ENCODE measurements at regions not wholly inside any gene's neighbourhood (a gene's known extent, or its start where the extent isn't known, plus 50 kb on each side); places are given as distances from the start of the nearest gene placed in this dataset.

DNA sequence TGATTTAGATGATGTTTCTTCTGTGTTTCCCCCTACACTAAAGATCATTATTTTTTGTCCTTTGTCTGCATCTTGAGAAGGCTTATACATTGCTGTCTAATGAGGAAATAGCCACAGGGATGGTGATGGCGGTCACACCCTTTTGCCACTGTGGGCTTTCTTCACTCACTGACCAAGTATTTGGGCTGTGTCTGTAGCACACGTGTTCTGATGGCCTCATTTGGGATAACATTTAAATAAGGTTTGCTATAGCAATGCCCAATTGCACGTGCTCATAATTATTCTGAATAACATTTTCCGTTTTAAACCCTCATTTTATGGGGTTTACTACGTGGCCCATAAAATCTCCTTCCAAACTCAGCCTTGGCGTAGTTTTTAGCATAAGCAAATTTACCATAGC, 230.3 kb upstream of the PRICKLE1 start:
- Histone ChIP-seq H3K36me3 (ENCODE audit: control insufficient read depth, insufficient read depth, low read length) (no peaks in the 10 kb centered on the region), H3K9ac (ENCODE audit: low read length) (no peak overlapping the region), H3K4me1 (ENCODE audit: control insufficient read depth, insufficient read depth, low read length) (no peaks in the 10 kb centered on the region), H3K27ac (ENCODE audit: low read depth, low read length) (no peak overlapping the region), H3K27me3 (ENCODE audit: control insufficient read depth, insufficient read depth, low read length) (no peaks in the 10 kb centered on the region), H3K4me3 (ENCODE audit: low read length) (no peak overlapping the region)

DNA sequence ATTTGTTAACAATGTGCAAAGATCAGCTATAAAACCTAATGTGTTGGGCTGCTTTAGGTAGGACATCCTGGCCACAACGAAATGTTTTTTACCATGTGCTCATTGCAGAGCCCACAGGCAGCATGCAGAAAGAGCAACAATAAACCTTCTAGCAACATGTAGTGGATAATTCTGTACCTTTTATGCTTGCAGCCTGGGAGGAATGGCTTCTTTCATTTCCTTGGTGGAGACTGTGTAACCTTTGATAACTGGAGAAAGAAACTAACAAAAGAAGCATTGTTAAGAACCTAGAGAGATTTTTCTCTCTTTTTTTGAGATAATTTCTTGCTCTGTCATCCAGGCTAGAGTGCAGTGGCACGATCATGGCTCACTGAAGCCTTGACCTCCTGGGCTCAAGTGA, 225.5 kb upstream of the PRICKLE1 start:
- no peak overlapping the region for H3K9ac ChIP-seq (ENCODE audit: low read length)
- no peak overlapping the region for H3K27ac ChIP-seq (ENCODE audit: low read depth, low read length)
- H3K4me1 ChIP-seq (ENCODE audit: control insufficient read depth, insufficient read depth, low read length) = no peaks in the 10 kb centered on the region
- H3K27me3 ChIP-seq (ENCODE audit: control insufficient read depth, insufficient read depth, low read length) = no peaks in the 10 kb centered on the region
- H3K36me3 ChIP-seq (ENCODE audit: control insufficient read depth, insufficient read depth, low read length) = no peaks in the 10 kb centered on the region
- no peak overlapping the region for H3K4me3 ChIP-seq (ENCODE audit: low read length)

DNA sequence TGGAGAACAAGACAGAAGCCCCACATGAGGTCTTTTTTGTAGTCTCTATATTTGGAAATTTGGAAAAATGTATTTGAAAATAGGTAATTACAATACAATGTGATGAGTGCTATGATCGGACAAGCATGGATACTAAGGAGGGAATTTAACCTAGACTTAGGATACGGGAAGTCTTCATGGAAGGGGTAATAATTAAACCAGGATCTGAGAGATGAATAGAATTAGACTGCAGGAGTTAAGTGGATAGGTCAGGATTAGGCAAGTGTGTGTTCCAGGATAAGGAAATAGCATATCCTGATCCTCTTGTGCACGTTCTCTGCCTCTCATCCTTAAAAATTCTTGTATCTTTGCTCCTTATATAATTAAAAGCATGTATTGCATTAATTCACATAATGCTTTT, 223.3 kb upstream of the PRICKLE1 start:
- Histone ChIP-seq H3K27ac (ENCODE audit: low read depth, low read length) (no peak overlapping the region), H3K36me3 (ENCODE audit: control insufficient read depth, insufficient read depth, low read length) (no peaks in the 10 kb centered on the region), H3K4me1 (ENCODE audit: control insufficient read depth, insufficient read depth, low read length) (no peaks in the 10 kb centered on the region), H3K4me3 (ENCODE audit: low read length) (no peak overlapping the region), H3K27me3 (ENCODE audit: control insufficient read depth, insufficient read depth, low read length) (no peaks in the 10 kb centered on the region), H3K9ac (ENCODE audit: low read length) (no peak overlapping the region)

DNA sequence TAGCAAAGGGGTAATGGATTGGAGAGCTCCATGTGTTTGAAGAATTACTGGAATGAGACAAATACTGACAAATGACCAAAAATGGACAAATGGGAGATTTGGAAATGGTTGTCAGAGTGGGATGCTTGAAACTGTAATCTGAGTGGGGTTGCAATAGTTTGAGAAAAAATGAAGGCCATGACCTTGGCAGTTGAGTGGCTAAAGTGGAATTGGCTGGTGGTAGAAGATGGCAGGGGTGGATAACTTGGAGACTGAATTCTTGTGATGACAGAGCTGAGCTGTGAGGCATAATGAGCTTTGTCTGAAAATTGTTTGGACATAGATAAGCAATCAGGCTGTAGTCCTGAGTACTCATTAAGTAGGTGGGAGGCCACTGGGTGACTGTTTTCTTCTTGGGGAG, 222.5 kb upstream of the PRICKLE1 start:
- H3K36me3 ChIP-seq (ENCODE audit: control insufficient read depth, insufficient read depth, low read length) = no peaks in the 10 kb centered on the region
- H3K27me3 ChIP-seq (ENCODE audit: control insufficient read depth, insufficient read depth, low read length) = no peaks in the 10 kb centered on the region
- H3K9ac ChIP-seq (ENCODE audit: low read length) = no peak overlapping the region
- no peaks in the 10 kb centered on the region for H3K4me1 ChIP-seq (ENCODE audit: control insufficient read depth, insufficient read depth, low read length)
- H3K4me3 ChIP-seq (ENCODE audit: low read length) = no peak overlapping the region
- H3K27ac ChIP-seq (ENCODE audit: low read depth, low read length) = no peak overlapping the region

DNA sequence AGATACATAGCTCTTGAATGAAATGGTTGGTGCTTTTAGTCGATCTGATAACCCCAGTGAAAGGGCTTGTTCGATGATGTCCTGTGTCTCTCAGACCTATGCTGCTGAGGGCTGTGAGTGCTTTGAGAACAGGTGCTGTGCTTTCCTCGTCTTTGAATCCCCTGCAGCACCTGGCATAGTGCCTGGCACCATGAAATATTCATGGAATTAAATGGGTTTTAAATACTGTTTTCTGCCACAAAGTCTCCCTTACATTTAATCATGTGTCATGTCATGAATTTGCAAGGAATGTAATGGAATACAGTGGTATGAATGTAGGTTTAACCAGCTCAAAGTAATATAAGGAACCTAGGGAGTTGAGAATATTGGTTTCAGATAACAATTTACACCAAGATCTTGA, 220.5 kb upstream of the PRICKLE1 start:
- Histone ChIP-seq H3K36me3 (ENCODE audit: control insufficient read depth, insufficient read depth, low read length) (no peaks in the 10 kb centered on the region), H3K27me3 (ENCODE audit: control insufficient read depth, insufficient read depth, low read length) (no peaks in the 10 kb centered on the region), H3K4me1 (ENCODE audit: control insufficient read depth, insufficient read depth, low read length) (no peaks in the 10 kb centered on the region), H3K27ac (ENCODE audit: low read depth, low read length) (no peak overlapping the region), H3K9ac (ENCODE audit: low read length) (no peak overlapping the region), H3K4me3 (ENCODE audit: low read length) (no peak overlapping the region)

DNA sequence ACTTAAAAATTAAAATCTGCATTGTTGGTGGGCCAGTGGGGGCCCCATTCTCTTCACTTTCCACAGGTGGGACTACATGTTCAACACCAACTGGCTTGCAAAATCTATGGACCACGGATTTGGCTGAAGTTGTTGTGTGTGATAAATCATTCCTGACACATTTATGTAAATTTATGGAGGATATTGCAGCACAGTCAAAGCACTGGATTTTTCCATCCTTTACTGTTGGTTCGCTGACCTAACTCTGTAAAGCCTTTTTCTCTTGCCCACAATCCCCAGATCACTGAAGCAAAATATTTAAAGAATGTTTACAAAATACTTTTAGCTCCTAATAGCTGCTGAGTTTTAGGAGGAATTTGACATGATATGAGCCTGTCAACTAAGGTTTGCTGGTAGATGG, 219.7 kb upstream of the PRICKLE1 start:
- Histone ChIP-seq H3K4me3 (ENCODE audit: low read length) (no peak overlapping the region), H3K27me3 (ENCODE audit: control insufficient read depth, insufficient read depth, low read length) (no peaks in the 10 kb centered on the region), H3K27ac (ENCODE audit: low read depth, low read length) (no peak overlapping the region), H3K9ac (ENCODE audit: low read length) (no peak overlapping the region), H3K36me3 (ENCODE audit: control insufficient read depth, insufficient read depth, low read length) (no peaks in the 10 kb centered on the region), H3K4me1 (ENCODE audit: control insufficient read depth, insufficient read depth, low read length) (no peaks in the 10 kb centered on the region)

DNA sequence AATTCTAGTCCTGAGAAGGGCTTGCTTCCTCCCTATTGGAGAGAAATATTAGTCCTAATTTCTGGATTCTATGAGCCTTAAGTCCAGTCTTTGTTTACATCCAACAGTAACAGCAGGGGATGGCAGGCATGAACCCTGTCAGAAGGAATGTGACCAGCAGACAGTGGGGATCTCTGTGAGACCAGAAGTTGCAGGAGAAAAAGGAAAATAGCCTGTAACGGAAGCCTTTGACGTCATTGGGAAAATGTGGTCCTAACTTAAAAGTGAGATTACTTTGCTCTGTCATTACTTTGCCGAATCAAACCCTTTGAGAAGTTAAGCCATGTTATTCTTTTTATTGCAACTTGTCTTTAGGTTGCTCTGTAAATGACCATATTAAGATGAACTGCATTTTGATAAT, 218.2 kb upstream of the PRICKLE1 start:
- Histone ChIP-seq H3K36me3 (ENCODE audit: control insufficient read depth, insufficient read depth, low read length) (no peaks in the 10 kb centered on the region), H3K4me1 (ENCODE audit: control insufficient read depth, insufficient read depth, low read length) (no peaks in the 10 kb centered on the region), H3K4me3 (ENCODE audit: low read length) (no peak overlapping the region), H3K27ac (ENCODE audit: low read depth, low read length) (no peak overlapping the region), H3K27me3 (ENCODE audit: control insufficient read depth, insufficient read depth, low read length) (no peaks in the 10 kb centered on the region), H3K9ac (ENCODE audit: low read length) (no peak overlapping the region)

DNA sequence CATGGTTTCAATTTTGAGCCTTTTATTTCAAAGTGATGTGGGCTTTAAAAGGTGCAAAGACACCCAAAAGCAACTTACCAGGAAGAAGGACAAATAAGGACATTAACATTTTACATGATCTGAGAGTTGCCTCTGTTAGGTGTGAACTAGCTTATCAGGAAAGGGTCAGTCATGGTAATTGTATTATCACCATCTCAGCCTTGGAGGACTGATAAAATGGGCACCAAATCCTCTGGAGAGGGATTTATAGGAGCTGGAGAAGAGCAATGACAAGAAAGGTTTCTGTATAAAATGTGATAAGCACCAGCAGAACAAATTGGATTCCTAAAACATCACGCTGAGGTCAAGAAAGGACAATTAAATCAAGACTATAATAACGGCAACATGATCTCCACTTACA, 217.7 kb upstream of the PRICKLE1 start:
- no peaks in the 10 kb centered on the region for H3K27me3 ChIP-seq (ENCODE audit: control insufficient read depth, insufficient read depth, low read length)
- no peak overlapping the region for H3K9ac ChIP-seq (ENCODE audit: low read length)
- no peaks in the 10 kb centered on the region for H3K4me1 ChIP-seq (ENCODE audit: control insufficient read depth, insufficient read depth, low read length)
- no peak overlapping the region for H3K4me3 ChIP-seq (ENCODE audit: low read length)
- no peaks in the 10 kb centered on the region for H3K36me3 ChIP-seq (ENCODE audit: control insufficient read depth, insufficient read depth, low read length)
- no peak overlapping the region for H3K27ac ChIP-seq (ENCODE audit: low read depth, low read length)

DNA sequence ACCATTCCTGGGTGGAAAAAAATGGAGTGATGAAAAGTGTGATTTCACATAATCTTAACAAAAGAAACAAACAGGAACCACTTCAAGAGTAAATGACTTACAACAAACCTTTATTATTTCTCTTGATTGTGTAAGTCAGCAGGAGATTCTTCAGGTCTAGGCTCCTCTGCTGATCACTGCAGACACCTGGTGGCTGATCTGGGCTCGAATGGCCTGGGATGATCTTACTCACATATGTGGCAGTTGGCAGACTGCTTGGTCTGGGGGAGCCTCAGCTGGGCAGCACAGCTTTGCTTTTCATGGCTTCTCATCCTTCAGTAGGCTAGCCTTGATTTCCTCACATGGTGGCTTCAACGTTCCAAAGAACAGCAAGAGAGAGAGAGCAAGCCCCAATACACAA, 215.4 kb upstream of the PRICKLE1 start:
- Histone ChIP-seq H3K4me3 (ENCODE audit: low read length) (no peak overlapping the region), H3K27ac (ENCODE audit: low read depth, low read length) (no peak overlapping the region), H3K4me1 (ENCODE audit: control insufficient read depth, insufficient read depth, low read length) (no peaks in the 10 kb centered on the region), H3K27me3 (ENCODE audit: control insufficient read depth, insufficient read depth, low read length) (no peaks in the 10 kb centered on the region), H3K36me3 (ENCODE audit: control insufficient read depth, insufficient read depth, low read length) (no peaks in the 10 kb centered on the region), H3K9ac (ENCODE audit: low read length) (no peak overlapping the region)

DNA sequence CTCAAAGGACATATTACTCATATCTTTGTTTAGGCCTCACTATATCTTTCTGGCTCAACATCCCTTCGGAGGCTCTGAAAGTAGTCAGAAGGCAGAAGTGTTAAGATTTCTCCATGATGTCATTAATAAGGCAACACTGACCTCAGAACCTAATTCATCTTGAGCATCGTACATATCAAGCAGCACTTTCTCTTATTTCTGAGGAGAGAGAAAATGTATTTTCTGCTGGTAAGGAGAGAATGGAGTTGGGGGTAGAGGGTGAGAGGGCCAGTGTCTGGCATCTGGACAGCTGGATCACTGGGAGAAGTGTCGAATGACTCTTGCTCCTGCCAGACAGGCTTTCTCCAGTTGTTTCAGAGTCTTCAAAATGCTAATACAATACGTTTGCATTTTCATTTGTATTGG, 213.2 kb upstream of the PRICKLE1 start:
- no peaks in the 10 kb centered on the region for H3K36me3 ChIP-seq (ENCODE audit: control insufficient read depth, insufficient read depth, low read length)
- no peaks in the 10 kb centered on the region for H3K27me3 ChIP-seq (ENCODE audit: control insufficient read depth, insufficient read depth, low read length)
- no peak overlapping the region for H3K4me3 ChIP-seq (ENCODE audit: low read length)
- H3K27ac ChIP-seq (ENCODE audit: low read depth, low read length) = no peak overlapping the region
- no peaks in the 10 kb centered on the region for H3K4me1 ChIP-seq (ENCODE audit: control insufficient read depth, insufficient read depth, low read length)
- no peak overlapping the region for H3K9ac ChIP-seq (ENCODE audit: low read length)

DNA sequence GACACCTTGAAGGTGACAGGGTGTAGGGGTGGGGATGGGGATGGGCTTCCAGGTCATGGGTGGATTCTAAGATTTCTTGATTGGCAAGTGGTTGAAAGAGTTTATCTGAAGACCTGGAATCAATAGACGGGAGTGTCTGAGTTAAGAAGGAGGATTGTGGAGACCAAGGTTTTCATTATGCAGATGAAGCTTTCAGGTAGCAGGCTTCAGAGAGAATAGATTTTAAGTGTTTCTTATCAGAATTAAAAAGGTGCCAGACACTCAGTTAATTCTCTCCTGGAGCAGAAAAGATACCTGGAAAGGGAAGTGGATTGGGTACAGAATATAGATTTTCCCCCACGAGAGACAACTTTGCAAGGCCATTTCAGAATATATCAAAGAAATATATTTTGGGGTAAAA, 211.7 kb upstream of the PRICKLE1 start:
- Histone ChIP-seq H3K27me3 (ENCODE audit: control insufficient read depth, insufficient read depth, low read length) (no peaks in the 10 kb centered on the region), H3K4me3 (ENCODE audit: low read length) (no peak overlapping the region), H3K4me1 (ENCODE audit: control insufficient read depth, insufficient read depth, low read length) (no peaks in the 10 kb centered on the region), H3K9ac (ENCODE audit: low read length) (no peak overlapping the region), H3K27ac (ENCODE audit: low read depth, low read length) (no peak overlapping the region), H3K36me3 (ENCODE audit: control insufficient read depth, insufficient read depth, low read length) (no peaks in the 10 kb centered on the region)

DNA sequence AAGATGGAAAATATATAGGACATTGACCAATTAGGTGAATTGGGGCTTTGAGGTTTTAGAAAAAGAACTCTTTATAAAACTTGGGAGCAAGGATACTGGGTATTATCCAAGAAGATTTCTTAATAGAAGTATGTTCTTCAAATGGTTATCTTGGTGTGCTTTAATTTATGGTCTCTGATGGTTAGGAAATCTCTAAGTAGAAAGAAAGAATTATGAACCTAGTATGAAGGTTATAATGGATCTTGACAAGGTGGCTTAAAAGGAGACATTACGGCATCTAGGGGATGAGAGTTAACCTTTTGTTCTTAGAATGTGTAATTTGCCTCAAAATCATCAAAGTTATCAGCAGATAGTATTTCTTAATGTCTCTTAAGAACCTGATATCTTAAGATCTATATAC, 210.4 kb upstream of the PRICKLE1 start:
- Histone ChIP-seq H3K27ac (ENCODE audit: low read depth, low read length) (no peak overlapping the region), H3K27me3 (ENCODE audit: control insufficient read depth, insufficient read depth, low read length) (no peaks in the 10 kb centered on the region), H3K4me1 (ENCODE audit: control insufficient read depth, insufficient read depth, low read length) (no peaks in the 10 kb centered on the region), H3K36me3 (ENCODE audit: control insufficient read depth, insufficient read depth, low read length) (no peaks in the 10 kb centered on the region), H3K9ac (ENCODE audit: low read length) (no peak overlapping the region), H3K4me3 (ENCODE audit: low read length) (no peak overlapping the region)

DNA sequence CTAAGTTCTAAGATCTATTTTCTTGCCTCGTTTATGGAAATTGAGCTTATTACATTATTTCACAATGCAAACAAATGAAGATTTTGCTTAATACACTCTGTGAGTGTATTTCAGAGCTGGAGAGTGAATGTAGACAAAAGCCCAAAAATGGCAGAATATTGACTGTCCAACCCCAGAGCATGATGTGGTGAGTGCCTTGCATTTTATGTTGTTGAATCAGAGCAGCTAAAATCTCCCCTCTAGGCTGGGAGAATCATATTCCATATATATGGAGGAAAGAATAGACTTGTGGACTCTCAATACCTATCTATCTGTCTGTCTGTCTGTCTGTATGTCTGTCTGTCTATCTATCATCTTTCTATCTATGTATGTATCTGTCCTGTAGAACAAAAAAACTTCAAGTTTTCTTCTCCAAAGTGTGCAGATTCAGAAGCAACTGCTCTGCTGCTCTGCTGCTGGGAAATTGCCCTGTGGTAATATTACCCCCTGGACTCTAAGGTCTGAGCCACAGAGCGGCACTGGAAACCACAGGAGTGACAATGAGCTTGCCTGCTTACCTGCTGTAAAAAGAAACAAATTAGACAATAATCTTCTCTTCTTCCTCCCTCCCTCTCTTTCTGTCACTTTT, 209.4 kb upstream of the PRICKLE1 start:
- no peaks in the 10 kb centered on the region for H3K27me3 ChIP-seq (ENCODE audit: control insufficient read depth, insufficient read depth, low read length)
- no peak overlapping the region for H3K9ac ChIP-seq (ENCODE audit: low read length)
- H3K27ac ChIP-seq (ENCODE audit: low read depth, low read length) = no peak overlapping the region
- no peaks in the 10 kb centered on the region for H3K36me3 ChIP-seq (ENCODE audit: control insufficient read depth, insufficient read depth, low read length)
- H3K4me3 ChIP-seq (ENCODE audit: low read length) = no peak overlapping the region
- no peaks in the 10 kb centered on the region for H3K4me1 ChIP-seq (ENCODE audit: control insufficient read depth, insufficient read depth, low read length)

Measured in rectal smooth muscle tissue (tissue), 1 donor.